IMR-90 (cell line): ENCODE measurements at regions not wholly inside any gene's neighbourhood (a gene's known extent, or its start where the extent isn't known, plus 50 kb on each side); places are given as distances from the start of the nearest gene placed in this dataset.

Experiments used
- ATAC-seq: fragments of 200-7000 bp; cut with Tn5 transposase; 2 replicates; pipeline ENCODE4 v1.9.1; 2020; ENCODE audit warnings: low read depth, mild to moderate bottlenecking, moderate library complexity
- BruUV-seq: library from RNA; stranded (reverse); fragments of 400-500 nt; replicated peaks from 2 replicates; lab custom pipeline; 2021; lab: Mats Ljungman, UMichigan
- CTCF ChIA-PET: fragments of 300-600 bp; formaldehyde crosslinking; extraction: SDS; loops from one replicate; lab custom pipeline; 2021; ENCODE audit warnings: antibody characterized with exemption; lab: Yijun Ruan, JAX
- POLR2A ChIA-PET: fragments of 300-600 bp; sonication (Branson Sonifier 250); formaldehyde crosslinking; loops from one replicate; lab custom pipeline; 2022; ENCODE audit warnings: antibody characterized with exemption; ENCODE audit not compliant: unreplicated experiment; lab: Charles Lee
- DNase-seq: peaks from one replicate; pipeline ENCODE4 v3.0.0; 2013
- H2AFZ ChIP-seq: replicated peaks from 2 replicates; pipeline ENCODE3; 2013; ENCODE audit warnings: low read length, mild to moderate bottlenecking; ENCODE audit not compliant: poor library complexity
- H2AK5ac ChIP-seq: 2 replicates; pipeline ENCODE4 v1.6.1; 2013; ENCODE audit warnings: low read depth, low read length, inconsistent platforms
- H2AK9ac ChIP-seq: replicated peaks from 2 replicates; pipeline ENCODE3; 2013; ENCODE audit warnings: mild to moderate bottlenecking, low read depth, low read length, moderate library complexity; ENCODE audit not compliant: poor library complexity
- H2BK120ac ChIP-seq: 2 replicates; pipeline ENCODE4 v1.6.1; 2013; ENCODE audit warnings: low read depth, low read length, inconsistent platforms
- H2BK15ac ChIP-seq: 3 replicates; pipeline ENCODE4 v1.6.1; 2013; ENCODE audit warnings: low read depth, low read length, inconsistent platforms
- H2BK20ac ChIP-seq: 2 replicates; pipeline ENCODE4 v1.6.1; 2013; ENCODE audit warnings: low read depth, mild to moderate bottlenecking, inconsistent platforms, low read length, moderate library complexity
- H2BK5ac ChIP-seq: 2 replicates; pipeline ENCODE4 v1.6.1; 2013; ENCODE audit warnings: mild to moderate bottlenecking, low read depth, low read length, inconsistent platforms; ENCODE audit not compliant: poor library complexity, severe bottlenecking
- H3K14ac ChIP-seq: replicated peaks from 2 replicates; pipeline ENCODE4 v1.6.1; 2013; ENCODE audit warnings: low read depth, low read length, inconsistent platforms
- H3K18ac ChIP-seq: 2 replicates; pipeline ENCODE4 v1.6.1; 2013; ENCODE audit warnings: low read depth, low read length, control low read depth
- H3K23ac ChIP-seq: 2 replicates; pipeline ENCODE4 v1.6.1; 2013; ENCODE audit warnings: low read depth, low read length, inconsistent platforms
- H3K27ac ChIP-seq: 2 replicates; pipeline ENCODE4 v1.5.1; 2013; ENCODE audit warnings: mild to moderate bottlenecking, control low read depth, low read length; ENCODE audit not compliant: insufficient read depth
- H3K27me3 ChIP-seq: 2 replicates; pipeline ENCODE4 v1.6.1; 2013; ENCODE audit warnings: low read length; ENCODE audit not compliant: control insufficient read depth, insufficient read depth
- H3K36me3 ChIP-seq: 2 replicates; pipeline ENCODE4 v1.6.1; 2013; ENCODE audit warnings: low read length, mixed read lengths; ENCODE audit not compliant: control insufficient read depth, insufficient read depth
- H3K4ac ChIP-seq: 2 replicates; pipeline ENCODE4 v1.6.1; 2013; ENCODE audit warnings: low read depth, low read length, inconsistent platforms
- H3K4me1 ChIP-seq: 2 replicates; pipeline ENCODE4 v1.6.1; 2013; ENCODE audit warnings: low read length, mixed read lengths; ENCODE audit not compliant: control insufficient read depth, insufficient read depth
- H3K4me2 ChIP-seq: 2 replicates; pipeline ENCODE4 v1.6.1; 2013; ENCODE audit warnings: low read depth, mild to moderate bottlenecking, control low read depth, low read length, moderate library complexity
- H3K4me3 ChIP-seq: 2 replicates; pipeline ENCODE4 v1.5.1; 2013; ENCODE audit warnings: low read depth, mild to moderate bottlenecking, control low read depth, low read length, moderate library complexity; ENCODE audit not compliant: insufficient read depth
- H3K56ac ChIP-seq: 2 replicates; pipeline ENCODE4 v1.6.1; 2013; ENCODE audit warnings: low read length, inconsistent platforms; ENCODE audit not compliant: insufficient read depth; ENCODE audit errors: extremely low read depth
- H3K79me1 ChIP-seq, 2 experiments: 2 replicates each; pipeline ENCODE4 v1.6.1; 2013; ENCODE audit warnings: low read length in 2 of 2, inconsistent platforms in 1 of 2, low read depth in 1 of 2
- H3K9ac ChIP-seq: 2 replicates; pipeline ENCODE4 v1.6.1; 2013; ENCODE audit warnings: low read depth, low read length, control low read depth
- H3K9me1 ChIP-seq: 2 replicates; pipeline ENCODE4 v1.6.1; 2013; ENCODE audit warnings: low read length, inconsistent platforms; ENCODE audit not compliant: insufficient read depth
- H3K9me3 ChIP-seq: 2 replicates; pipeline ENCODE4 v1.6.1; 2013; ENCODE audit warnings: low read length; ENCODE audit not compliant: control insufficient read depth, insufficient read depth
- H4K20me1 ChIP-seq: 2 replicates; pipeline ENCODE4 v1.6.1; 2013; ENCODE audit warnings: low read length, inconsistent platforms; ENCODE audit not compliant: insufficient read depth
- H4K5ac ChIP-seq: 2 replicates; pipeline ENCODE4 v1.6.1; 2013; ENCODE audit warnings: mild to moderate bottlenecking, low read depth, low read length, control low read depth
- H4K8ac ChIP-seq, 2 experiments: 2 replicates each; pipeline ENCODE4 v1.6.1; 2013; ENCODE audit warnings: low read depth in 2 of 2, low read length in 2 of 2, control low read depth in 1 of 2, inconsistent platforms in 1 of 2
- H4K91ac ChIP-seq: 2 replicates; pipeline ENCODE4 v1.6.1; 2013; ENCODE audit warnings: low read depth, low read length, inconsistent platforms; ENCODE audit not compliant: insufficient read depth
- CHD1 ChIP-seq: IDR thresholded peaks from 2 replicates; pipeline ENCODE4 v1.6.1; 2012; ENCODE audit warnings: low read depth, low read length, improper control_type of control experiment
- FOS ChIP-seq: fragments of 150-350 bp; IDR thresholded peaks from 2 replicates; pipeline ENCODE4 v1.6.1; 2016; ENCODE audit warnings: low read depth, low read length
- MAFK ChIP-seq: IDR thresholded peaks from 2 replicates; pipeline ENCODE4 v1.6.1; 2012; ENCODE audit warnings: low read depth, low read length, improper control_type of control experiment
- MXI1 ChIP-seq: IDR thresholded peaks from 2 replicates; pipeline ENCODE4 v1.6.1; 2012; ENCODE audit warnings: low read depth, mild to moderate bottlenecking, low read length, moderate library complexity, borderline replicate concordance
- NFE2L2 ChIP-seq: fragments of 150-350 bp; IDR thresholded peaks from 2 replicates; pipeline ENCODE4 v1.6.1; 2016; ENCODE audit warnings: low read depth, mild to moderate bottlenecking, low read length
- POLR2A ChIP-seq: IDR thresholded peaks from 2 replicates; pipeline ENCODE4 v1.6.1; 2012; ENCODE audit warnings: mild to moderate bottlenecking, low read depth, low read length
- SMC3 ChIP-seq: fragments of 150-350 bp; IDR thresholded peaks from 2 replicates; pipeline ENCODE4 v1.6.1; 2016; ENCODE audit warnings: low read depth, mild to moderate bottlenecking, antibody characterized with exemption, low read length, moderate library complexity
- dilution Hi-C: fragments of 300-500 bp; cut with HindIII; formaldehyde crosslinking; loops from one replicate; pipeline ENCODE4 v1.14.3; 2018; ENCODE audit warnings: low sequenced_read_pairs; ENCODE audit not compliant: unreplicated experiment
- in situ Hi-C: fragments of 300-500 bp; cut with MboI; formaldehyde crosslinking; loops from 3 replicates; pipeline ENCODE4 v1.14.3; 2019; ENCODE audit warnings: low sequenced_read_pairs, inconsistent platforms, mixed read lengths
- intact Hi-C: fragments of 100-400 bp; cut with micrococcal nuclease; formaldehyde crosslinking; loops from 2 replicates; pipeline ENCODE4 v1.10.0; 2022
- TF ChIP-seq, protein P1 (sequence below): fragments of 150-350 bp; IDR thresholded peaks from 2 replicates; pipeline ENCODE4 v1.6.1; 2016; ENCODE audit warnings: low read depth, mild to moderate bottlenecking, low read length, moderate library complexity, borderline replicate concordance
- TF ChIP-seq, protein P2 (sequence below): conservative IDR thresholded peaks from 2 replicates; pipeline ENCODE4 v1.5.1; 2012; ENCODE audit warnings: mild to moderate bottlenecking, low read depth, low read length, improper control_type of control experiment

DNA sequence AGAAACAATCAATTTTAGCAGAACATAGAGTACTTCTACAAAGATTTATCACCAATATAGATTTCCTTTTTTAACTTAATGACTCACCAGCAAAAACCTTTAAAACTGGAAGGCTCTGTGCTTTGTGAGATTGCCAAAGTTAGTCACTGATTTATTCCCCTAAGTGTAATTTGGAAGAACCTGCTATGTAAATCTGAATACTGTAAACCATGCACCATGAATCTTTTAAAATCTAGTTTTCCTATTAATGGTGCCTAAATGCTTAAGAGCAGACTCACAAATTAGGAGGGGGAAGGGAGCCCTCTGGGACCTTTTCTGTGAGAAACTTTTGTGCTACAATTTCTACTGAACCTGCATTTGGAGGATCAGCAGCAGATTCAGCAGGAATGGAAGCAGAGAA is 57.8 kb upstream of the PNRC1 start:
- H3K36me3 ChIP-seq = no peaks in the 10 kb centered on the region
- intact Hi-C loops (no loop called here), in situ Hi-C loops (no loop called here), dilution Hi-C loops (no loop called here)
- H2AK9ac ChIP-seq = no peak overlapping the region
- no peak overlapping the region for H3K14ac ChIP-seq
- no TSS peak for BruUV-seq
- H3K4me3 ChIP-seq = no peak overlapping the region
- no peaks in the 10 kb centered on the region for H4K20me1 ChIP-seq
- H3K27me3 ChIP-seq = peaks cover 6% of the 10 kb centered on the region; the same call in 1 of the 2 replicates
- no peak overlapping the region for H2AFZ ChIP-seq
- no peaks in the 10 kb centered on the region for H3K9me3 ChIP-seq
- H3K79me1 ChIP-seq = no peaks in the 10 kb centered on the region
- H3K27ac ChIP-seq = no peak overlapping the region
- no peak for TF ChIP-seq NFE2L2
- TF ChIP-seq, protein P1, sequence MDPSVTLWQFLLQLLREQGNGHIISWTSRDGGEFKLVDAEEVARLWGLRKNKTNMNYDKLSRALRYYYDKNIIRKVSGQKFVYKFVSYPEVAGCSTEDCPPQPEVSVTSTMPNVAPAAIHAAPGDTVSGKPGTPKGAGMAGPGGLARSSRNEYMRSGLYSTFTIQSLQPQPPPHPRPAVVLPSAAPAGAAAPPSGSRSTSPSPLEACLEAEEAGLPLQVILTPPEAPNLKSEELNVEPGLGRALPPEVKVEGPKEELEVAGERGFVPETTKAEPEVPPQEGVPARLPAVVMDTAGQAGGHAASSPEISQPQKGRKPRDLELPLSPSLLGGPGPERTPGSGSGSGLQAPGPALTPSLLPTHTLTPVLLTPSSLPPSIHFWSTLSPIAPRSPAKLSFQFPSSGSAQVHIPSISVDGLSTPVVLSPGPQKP = no peak
- no peak for TF ChIP-seq FOS
- no peak for TF ChIP-seq CHD1
- TF ChIP-seq, protein P2, sequence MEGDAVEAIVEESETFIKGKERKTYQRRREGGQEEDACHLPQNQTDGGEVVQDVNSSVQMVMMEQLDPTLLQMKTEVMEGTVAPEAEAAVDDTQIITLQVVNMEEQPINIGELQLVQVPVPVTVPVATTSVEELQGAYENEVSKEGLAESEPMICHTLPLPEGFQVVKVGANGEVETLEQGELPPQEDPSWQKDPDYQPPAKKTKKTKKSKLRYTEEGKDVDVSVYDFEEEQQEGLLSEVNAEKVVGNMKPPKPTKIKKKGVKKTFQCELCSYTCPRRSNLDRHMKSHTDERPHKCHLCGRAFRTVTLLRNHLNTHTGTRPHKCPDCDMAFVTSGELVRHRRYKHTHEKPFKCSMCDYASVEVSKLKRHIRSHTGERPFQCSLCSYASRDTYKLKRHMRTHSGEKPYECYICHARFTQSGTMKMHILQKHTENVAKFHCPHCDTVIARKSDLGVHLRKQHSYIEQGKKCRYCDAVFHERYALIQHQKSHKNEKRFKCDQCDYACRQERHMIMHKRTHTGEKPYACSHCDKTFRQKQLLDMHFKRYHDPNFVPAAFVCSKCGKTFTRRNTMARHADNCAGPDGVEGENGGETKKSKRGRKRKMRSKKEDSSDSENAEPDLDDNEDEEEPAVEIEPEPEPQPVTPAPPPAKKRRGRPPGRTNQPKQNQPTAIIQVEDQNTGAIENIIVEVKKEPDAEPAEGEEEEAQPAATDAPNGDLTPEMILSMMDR = no peak
- no peak for TF ChIP-seq SMC3
- no peak for TF ChIP-seq MAFK
- no peak for TF ChIP-seq MXI1
- no peak for TF ChIP-seq POLR2A
- H2AK5ac ChIP-seq = no peak overlapping the region
- H2BK120ac ChIP-seq = no peak overlapping the region
- H2BK20ac ChIP-seq = no peak overlapping the region
- no peak overlapping the region for H3K4ac ChIP-seq
- ChIA-PET CTCF (no interaction called here), POLR2A (no interaction called here)
- H4K91ac ChIP-seq = no peak overlapping the region
- H2BK5ac ChIP-seq = no peak overlapping the region
- H3K4me2 ChIP-seq = no peak overlapping the region
- H3K56ac ChIP-seq = no peak overlapping the region
- H3K18ac ChIP-seq = no peak overlapping the region
- H3K4me1 ChIP-seq = no peaks in the 10 kb centered on the region
- no peak overlapping the region for H4K5ac ChIP-seq
- peak; percentile 42 for DNase-seq
- no peak overlapping the region for H2BK15ac ChIP-seq
- H3K9me1 ChIP-seq = no peaks in the 10 kb centered on the region
- ATAC-seq = peak; percentile 48; the same call in 1 of the 2 replicates
- H3K23ac ChIP-seq = no peak overlapping the region
- H3K9ac ChIP-seq = no peak overlapping the region
- no peak overlapping the region for H4K8ac ChIP-seq
